ENCODE measurements at regions not wholly inside any gene's neighbourhood (a gene's known extent, or its start where the extent isn't known, plus 50 kb on each side); places are given as distances from the start of the nearest gene placed in this dataset.

DNA sequence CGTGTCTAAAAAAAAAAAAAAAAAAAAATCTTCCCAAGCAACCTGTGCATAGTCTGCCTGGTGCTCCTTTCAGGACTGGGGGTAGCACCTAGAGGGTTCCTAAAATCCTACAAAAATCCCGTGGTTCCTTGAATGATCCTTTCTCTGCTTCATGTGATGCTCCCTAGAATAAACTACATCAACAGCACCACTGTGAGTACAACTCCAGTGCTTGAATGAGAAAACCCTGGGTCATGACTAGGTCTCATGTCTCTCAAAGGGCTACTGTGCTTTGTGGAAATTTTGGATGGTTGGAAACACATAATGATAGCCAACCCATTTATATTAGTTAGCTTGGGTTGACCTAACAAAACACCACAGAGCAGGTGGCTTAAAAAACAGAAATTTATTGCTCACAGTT lies 243.5 kb downstream of the OPA1 start:
- H3K4me3 ChIP-seq: no peak overlapping the region
- peaks cover 0 to 3% of the 10 kb centered on the region in 2 donors for H3K4me1 ChIP-seq
- TF ChIP-seq POLR2A (IDR thresholded peaks at IDR 0.05): no peak
- TF ChIP-seq, protein P1, sequence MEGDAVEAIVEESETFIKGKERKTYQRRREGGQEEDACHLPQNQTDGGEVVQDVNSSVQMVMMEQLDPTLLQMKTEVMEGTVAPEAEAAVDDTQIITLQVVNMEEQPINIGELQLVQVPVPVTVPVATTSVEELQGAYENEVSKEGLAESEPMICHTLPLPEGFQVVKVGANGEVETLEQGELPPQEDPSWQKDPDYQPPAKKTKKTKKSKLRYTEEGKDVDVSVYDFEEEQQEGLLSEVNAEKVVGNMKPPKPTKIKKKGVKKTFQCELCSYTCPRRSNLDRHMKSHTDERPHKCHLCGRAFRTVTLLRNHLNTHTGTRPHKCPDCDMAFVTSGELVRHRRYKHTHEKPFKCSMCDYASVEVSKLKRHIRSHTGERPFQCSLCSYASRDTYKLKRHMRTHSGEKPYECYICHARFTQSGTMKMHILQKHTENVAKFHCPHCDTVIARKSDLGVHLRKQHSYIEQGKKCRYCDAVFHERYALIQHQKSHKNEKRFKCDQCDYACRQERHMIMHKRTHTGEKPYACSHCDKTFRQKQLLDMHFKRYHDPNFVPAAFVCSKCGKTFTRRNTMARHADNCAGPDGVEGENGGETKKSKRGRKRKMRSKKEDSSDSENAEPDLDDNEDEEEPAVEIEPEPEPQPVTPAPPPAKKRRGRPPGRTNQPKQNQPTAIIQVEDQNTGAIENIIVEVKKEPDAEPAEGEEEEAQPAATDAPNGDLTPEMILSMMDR (IDR thresholded peaks at IDR 0.05): no peak
- no peak for TF ChIP-seq POLR2AphosphoS5 (IDR thresholded peaks at IDR 0.05)
- DNase-seq (ENCODE audit: low spot score in 2 of 2): no peak
- H3K9me3 ChIP-seq: no peaks in the 10 kb centered on the region
- intact Hi-C loops (cut with DNase I; ENCODE audit: low total_unique reads): no loop called here
- peak overlapping the region in 1 of 2 donors; percentile 2 for H3K27ac ChIP-seq
- H3K27me3 ChIP-seq: no peaks in the 10 kb centered on the region
- no peaks in the 10 kb centered on the region for H3K36me3 ChIP-seq

DNA sequence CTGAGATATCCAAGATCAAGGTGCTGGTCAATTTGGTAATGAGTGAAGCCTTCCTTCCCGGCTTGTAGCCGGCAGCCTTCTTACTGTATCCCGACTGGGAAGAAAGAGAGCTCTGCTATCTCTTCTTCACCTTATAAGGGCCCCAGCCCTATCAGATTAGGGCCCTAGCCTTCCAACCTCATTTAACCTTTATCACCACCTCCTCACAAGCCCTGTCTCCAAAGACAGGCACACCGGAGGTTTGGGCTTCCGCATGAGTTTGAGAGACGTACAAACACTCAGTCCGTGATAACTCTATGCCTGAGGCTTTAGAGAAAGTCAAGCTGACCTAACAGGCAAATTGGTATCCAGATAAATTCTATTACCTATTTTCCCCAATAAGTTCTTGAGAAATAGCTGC lies 243.9 kb downstream of the OPA1 start:
- Histone ChIP-seq H3K9me3 (no peaks in the 10 kb centered on the region), H3K27me3 (no peaks in the 10 kb centered on the region), H3K4me3 (no peak overlapping the region), H3K4me1 (peaks cover 0 to 3% of the 10 kb centered on the region in 2 donors), H3K36me3 (no peaks in the 10 kb centered on the region), H3K27ac (peak overlapping the region in 1 of 2 donors; percentile 2)
- TF ChIP-seq POLR2A (IDR thresholded peaks at IDR 0.05) (no peak), POLR2AphosphoS5 (IDR thresholded peaks at IDR 0.05) (no peak)
- TF ChIP-seq, protein P1 (IDR thresholded peaks at IDR 0.05): no peak
- intact Hi-C loops (cut with DNase I; ENCODE audit: low total_unique reads): no loop called here
- DNase-seq (ENCODE audit: low spot score in 2 of 2): no peak

DNA sequence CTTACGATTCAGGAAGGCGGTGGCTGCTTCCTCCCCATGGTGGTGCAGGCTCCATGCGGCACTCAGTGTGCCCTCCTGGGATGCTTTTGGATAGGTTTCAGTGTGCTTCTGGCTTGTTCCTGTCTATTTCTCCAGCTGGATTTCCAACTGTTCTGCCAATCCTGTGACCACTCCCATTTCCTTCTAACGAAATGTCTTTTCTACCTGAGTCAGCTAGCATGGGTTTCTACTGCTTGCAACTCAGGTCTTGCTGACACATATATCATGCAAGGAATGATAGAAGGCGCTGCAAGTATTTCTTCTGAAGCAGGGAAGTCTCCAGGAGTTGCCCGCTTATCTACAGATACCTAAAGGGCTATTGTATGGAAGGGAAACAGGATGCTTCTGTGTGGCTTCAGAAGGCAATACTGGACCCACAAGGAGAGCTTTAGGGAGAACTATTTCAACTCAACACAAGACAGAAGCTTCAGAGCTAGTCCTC lies 244.4 kb downstream of the OPA1 start:
- TF ChIP-seq POLR2A (IDR thresholded peaks at IDR 0.05) (no peak), POLR2AphosphoS5 (IDR thresholded peaks at IDR 0.05) (no peak)
- TF ChIP-seq, protein P1 (IDR thresholded peaks at IDR 0.05): no peak
- H3K9me3 ChIP-seq: no peaks in the 10 kb centered on the region
- H3K4me3 ChIP-seq: no peak overlapping the region
- no peak for DNase-seq (ENCODE audit: low spot score in 2 of 2)
- no peaks in the 10 kb centered on the region for H3K27me3 ChIP-seq
- intact Hi-C loops (cut with DNase I; ENCODE audit: low total_unique reads): no loop called here
- no peaks in the 10 kb centered on the region for H3K36me3 ChIP-seq
- no peaks in the 10 kb centered on the region for H3K4me1 ChIP-seq
- no peak overlapping the region for H3K27ac ChIP-seq

DNA sequence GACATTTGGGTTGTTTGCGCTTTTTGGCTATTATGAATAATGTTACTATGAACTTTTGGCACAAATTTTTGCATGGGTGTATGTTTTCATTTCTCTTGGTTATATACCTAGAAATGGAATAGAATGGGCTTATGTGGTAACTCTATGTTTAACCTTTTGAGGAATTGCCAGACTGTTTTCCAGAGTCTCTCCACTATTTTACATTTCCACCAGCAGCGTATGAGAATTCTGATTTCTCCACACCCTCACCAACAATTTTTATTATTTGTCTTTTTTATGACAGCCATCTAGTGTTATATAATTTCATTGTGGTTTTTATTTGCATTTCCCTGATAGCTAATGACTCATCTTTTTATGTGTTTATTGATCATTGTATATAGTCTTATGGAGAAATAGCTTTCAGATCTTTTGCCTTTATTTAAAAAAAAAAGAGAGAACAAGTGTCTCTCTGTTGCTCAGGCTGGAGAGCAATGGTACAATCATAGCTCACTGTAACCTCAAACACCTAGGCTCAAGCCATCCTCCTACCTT lies 247.2 kb downstream of the OPA1 start:
- Histone ChIP-seq H3K27ac (no peak overlapping the region), H3K36me3 (no peaks in the 10 kb centered on the region)
- intact Hi-C loops (cut with DNase I; ENCODE audit: low total_unique reads): no loop called here

DNA sequence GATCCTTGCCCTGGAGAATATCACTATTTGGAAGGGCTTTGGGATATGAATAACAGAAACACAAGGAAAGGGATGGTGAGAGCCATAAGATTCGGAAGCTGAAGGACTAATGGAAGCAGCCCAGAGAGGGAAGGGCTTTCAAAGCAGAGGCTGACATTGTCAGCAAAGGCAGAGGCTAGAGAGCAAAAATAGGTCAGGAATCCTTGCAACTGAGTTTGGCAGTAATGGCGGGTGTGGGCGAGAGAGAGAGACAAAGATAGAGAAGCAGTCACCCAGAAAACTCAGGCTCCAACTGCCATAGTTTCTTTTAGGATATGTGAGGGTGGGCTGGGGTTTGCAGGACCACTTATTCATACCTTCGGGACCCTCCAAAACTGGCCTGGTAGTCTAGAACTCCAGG lies 248.6 kb downstream of the OPA1 start:
- no peak overlapping the region for H3K27ac ChIP-seq
- TF ChIP-seq POLR2AphosphoS5 (IDR thresholded peaks at IDR 0.05) (no peak), POLR2A (IDR thresholded peaks at IDR 0.05) (no peak)
- TF ChIP-seq, protein P1 (IDR thresholded peaks at IDR 0.05): no peak
- H3K36me3 ChIP-seq: no peaks in the 10 kb centered on the region
- no peak for DNase-seq (ENCODE audit: low spot score in 2 of 2)
- H3K4me1 ChIP-seq: no peaks in the 10 kb centered on the region
- no peak overlapping the region for H3K4me3 ChIP-seq
- H3K9me3 ChIP-seq: no peaks in the 10 kb centered on the region
- intact Hi-C loops (cut with DNase I; ENCODE audit: low total_unique reads): no loop called here
- no peaks in the 10 kb centered on the region for H3K27me3 ChIP-seq

More for the DNA sequence above, 247.2 kb downstream of the OPA1 start:
- no peak overlapping the region for H3K4me3 ChIP-seq
- no peak for DNase-seq (ENCODE audit: low spot score in 2 of 2)
- H3K4me1 ChIP-seq: no peaks in the 10 kb centered on the region
- H3K27me3 ChIP-seq: no peaks in the 10 kb centered on the region
- no peaks in the 10 kb centered on the region for H3K9me3 ChIP-seq
- TF ChIP-seq, protein P1 (IDR thresholded peaks at IDR 0.05): no peak
- TF ChIP-seq POLR2AphosphoS5 (IDR thresholded peaks at IDR 0.05) (no peak), POLR2A (IDR thresholded peaks at IDR 0.05) (no peak)
